Mammary epithelial cell (primary cell): ENCODE measurements at regions not wholly inside any gene's neighbourhood (a gene's known extent, or its start where the extent isn't known, plus 50 kb on each side); places are given as distances from the start of the nearest gene placed in this dataset.
"Not testable (repeated sequence)": the region's sequence is repeated elsewhere in the genome, so short reads cannot be mapped to it uniquely, and the experiment has no call there.

Source experiments
- CTCF ChIP-seq, 2 donors: IDR thresholded peaks in 1 of 2; conservative IDR thresholded peaks in 1 of 2; 2 replicates each; pipeline ENCODE4 v1.5.1; 2011 to 2012; ENCODE audit warnings: inconsistent platforms in 2 of 2, low read length in 2 of 2, mild to moderate bottlenecking in 2 of 2, control low read depth in 1 of 2, low read depth in 1 of 2; ENCODE audit not compliant: insufficient read depth in 1 of 2; ENCODE audit errors: extremely low read depth in 1 of 2
- EZH2 ChIP-seq: IDR thresholded peaks from 2 replicates; pipeline ENCODE4 v1.6.1; 2012; ENCODE audit warnings: low read length, inconsistent platforms, borderline replicate concordance

GRCh38 chr3:75432885-75433284 lies 231.2 kb upstream of the FRG2C start:
- TF ChIP-seq CTCF (conservative IDR thresholded peaks at IDR 0.05 in 1 of 2, IDR thresholded peaks at IDR 0.05 in 1 of 2; ENCODE audit: extremely low read depth in 1 of 2, insufficient read depth in 1 of 2, low read depth in 1 of 2, low read length in 2 of 2); EZH2: not testable (repeated sequence)
